ENCODE measurements at regions not wholly inside any gene's neighbourhood (a gene's known extent, or its start where the extent isn't known, plus 50 kb on each side); places are given as distances from the start of the nearest gene placed in this dataset.

DNA sequence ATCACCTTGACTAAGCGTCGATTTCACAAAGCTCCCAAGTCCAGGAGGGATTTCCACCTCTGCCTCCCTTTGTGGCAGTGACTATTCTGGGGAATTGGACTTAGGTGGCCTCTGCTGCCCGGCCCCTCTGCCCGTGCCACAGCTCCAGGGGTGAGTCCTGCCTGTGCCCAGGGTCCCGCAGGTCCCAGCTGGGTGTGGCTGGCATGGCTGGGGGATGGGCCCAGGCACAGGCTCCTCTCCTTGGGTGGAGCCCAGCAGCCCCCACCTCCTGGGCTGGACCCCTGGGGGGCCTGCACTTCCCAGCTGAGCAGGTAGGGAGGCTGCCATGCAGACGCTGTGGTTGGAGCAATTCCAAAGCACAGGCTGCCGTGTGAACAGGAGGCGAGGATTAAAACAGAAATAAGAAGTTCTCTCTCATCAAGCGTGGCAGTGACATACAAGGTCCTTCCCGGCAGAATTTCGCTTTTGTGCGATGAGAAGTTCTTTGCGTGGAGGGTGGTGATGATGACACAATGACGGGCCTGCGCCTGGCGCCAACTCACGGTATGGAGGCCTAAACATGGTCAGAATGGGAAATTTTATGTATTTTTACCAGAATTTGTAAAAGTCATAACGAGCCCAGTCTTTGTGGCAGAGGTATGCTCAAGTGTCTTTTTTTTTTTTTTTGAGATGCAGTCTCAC is 107.3 kb downstream of the BRD1 start:
- TF ChIP-seq POLR2AphosphoS5 (IDR thresholded peaks at IDR 0.05; ENCODE audit: borderline replicate concordance, low read depth, low read length) = no peak
- no peak for TF ChIP-seq EZH2 (IDR thresholded peaks at IDR 0.05)
